ENCODE measurements at regions not wholly inside any gene's neighbourhood (a gene's known extent, or its start where the extent isn't known, plus 50 kb on each side); places are given as distances from the start of the nearest gene placed in this dataset.
"Not testable (repeated sequence)": the region's sequence is repeated elsewhere in the genome, so short reads cannot be mapped to it uniquely, and the experiment has no call there.

DNA sequence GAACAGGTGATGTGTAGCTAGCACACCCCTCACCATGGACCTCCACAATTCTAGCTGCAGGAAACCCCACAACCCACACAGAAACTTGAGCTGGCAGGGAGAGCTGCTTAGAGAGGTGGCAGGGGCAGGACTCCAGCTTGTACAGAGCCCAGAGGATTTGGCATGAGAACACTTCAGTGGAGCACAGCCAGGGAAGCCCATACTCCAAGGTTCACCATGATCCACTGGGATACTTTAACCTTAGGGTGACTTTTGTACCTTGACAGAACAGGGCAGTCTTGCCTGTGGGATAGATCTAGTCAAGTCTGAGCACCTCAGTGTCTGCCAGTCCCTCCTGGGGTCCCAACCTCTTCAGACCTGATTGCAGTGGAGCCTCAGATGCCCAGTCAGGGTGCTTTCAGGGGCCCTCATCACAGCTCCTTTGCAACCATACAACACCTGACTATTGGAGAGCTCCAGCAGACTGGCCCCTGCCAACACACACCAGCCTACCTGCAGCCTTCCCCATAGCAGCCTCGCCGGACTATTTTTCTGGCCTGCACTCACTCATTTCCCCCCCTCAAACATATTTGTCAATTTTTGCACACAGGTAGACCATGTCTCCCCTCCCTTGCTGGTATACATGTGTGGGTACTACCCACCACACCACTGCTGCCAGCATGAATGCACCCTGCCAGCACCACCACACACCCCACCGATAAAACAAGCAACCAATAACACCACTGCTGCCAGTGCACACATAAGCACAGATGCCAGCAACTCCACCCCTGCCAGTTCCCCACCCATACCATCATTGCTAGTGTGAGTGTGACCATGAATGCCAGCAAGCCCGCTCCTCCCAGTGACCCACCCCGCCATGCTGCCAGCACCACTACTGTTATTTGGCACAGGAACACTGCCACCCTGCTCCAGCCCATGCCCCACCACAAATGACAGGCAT is 56.0 kb upstream of the CDX4 start:
- H3K9me3 ChIP-seq, result no peaks in the 10 kb centered on the region
- in situ Hi-C loops (cut with MboI; ENCODE audit: low sequenced_read_pairs), result no loop called here

DNA sequence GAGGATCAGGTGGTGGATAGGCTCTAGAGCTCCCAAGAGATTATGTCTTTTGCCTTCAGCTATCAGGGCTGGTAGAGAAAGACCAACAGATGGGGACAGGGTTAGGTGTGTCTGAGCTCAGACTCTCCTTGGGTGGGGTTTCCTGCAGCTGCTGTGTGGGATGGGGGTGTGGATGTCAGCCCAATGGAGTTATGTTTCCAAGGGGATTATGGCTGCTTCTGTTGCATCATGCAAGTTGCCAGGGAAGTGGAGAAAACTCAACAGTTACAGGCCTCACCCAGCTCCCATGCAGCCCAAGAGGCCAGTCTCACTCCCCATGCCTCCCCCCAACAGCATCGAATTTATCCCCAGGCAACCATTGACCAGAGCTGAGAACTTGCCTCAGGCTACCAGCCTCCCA is 80.2 kb upstream of the CDX4 start:
- H3K4me1 ChIP-seq, result no peaks in the 10 kb centered on the region
- in situ Hi-C loops (cut with MboI; ENCODE audit: low sequenced_read_pairs), result no loop called here
- no peaks in the 10 kb centered on the region for H3K9me3 ChIP-seq
- no peaks in the 10 kb centered on the region for H3K27me3 ChIP-seq (ENCODE audit: low read depth)
- DNase-seq (ENCODE audit: low spot score in 2 of 2), result no peak
- H3K36me3 ChIP-seq (replicated peaks), result no peaks in the 10 kb centered on the region
- no peak overlapping the region for H3K4me3 ChIP-seq

More for the DNA sequence above, 56.0 kb upstream of the CDX4 start:
- no peak for DNase-seq (ENCODE audit: low spot score in 2 of 2)
- H3K36me3 ChIP-seq (replicated peaks), result no peaks in the 10 kb centered on the region
- no peak overlapping the region for H3K4me3 ChIP-seq
- no peaks in the 10 kb centered on the region for H3K27me3 ChIP-seq (ENCODE audit: low read depth)
- H3K4me1 ChIP-seq, result no peaks in the 10 kb centered on the region

DNA sequence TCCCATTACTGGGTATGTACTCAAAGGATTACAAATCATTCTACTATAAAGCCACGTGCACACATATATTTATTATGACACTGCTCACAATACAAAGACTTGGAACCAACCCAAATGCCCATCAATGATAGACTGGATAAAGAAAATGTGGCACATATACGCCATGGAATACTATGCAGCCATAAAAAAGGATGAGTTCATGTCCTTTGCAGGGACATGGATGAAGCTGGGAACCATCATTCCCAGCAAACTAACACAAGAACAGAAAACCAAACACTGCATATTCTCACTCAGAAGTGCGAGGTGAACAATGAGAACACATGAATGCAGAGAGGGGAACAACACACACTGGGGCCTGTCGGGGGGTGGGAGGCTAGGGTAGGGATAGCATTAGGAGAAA is 89.6 kb upstream of the CDX4 start:
- H3K36me3 ChIP-seq (replicated peaks); H3K4me1 ChIP-seq; H3K4me3 ChIP-seq; in situ Hi-C loops (cut with MboI; ENCODE audit: low sequenced_read_pairs); H3K9me3 ChIP-seq; DNase-seq (ENCODE audit: low spot score in 2 of 2); H3K27me3 ChIP-seq (ENCODE audit: low read depth): not testable (repeated sequence)

DNA sequence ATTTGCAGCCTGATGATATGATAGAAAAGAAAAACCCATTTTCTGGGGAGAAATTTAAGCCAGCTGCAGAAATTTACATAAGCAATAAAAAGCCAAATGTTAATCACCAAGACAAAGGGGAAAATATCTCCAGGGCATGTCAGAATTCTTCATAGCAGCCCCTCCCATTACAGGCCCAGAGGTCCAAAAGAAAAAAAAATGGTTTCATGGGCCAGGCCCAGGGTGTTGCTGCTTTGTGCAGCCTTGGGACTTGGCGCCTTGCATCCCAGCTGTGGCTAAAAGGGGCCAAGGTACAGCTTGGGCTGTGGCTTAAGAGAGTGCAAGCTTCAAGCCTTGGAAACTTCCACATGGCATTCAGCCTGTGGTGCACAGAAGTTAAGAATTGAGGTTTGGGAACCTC is 97.9 kb upstream of the CDX4 start:
- Histone ChIP-seq H3K9me3 (no peaks in the 10 kb centered on the region), H3K27me3 (ENCODE audit: low read depth) (no peaks in the 10 kb centered on the region; the same call in 1 of the 2 replicates), H3K36me3 (replicated peaks) (no peaks in the 10 kb centered on the region), H3K4me1 (no peaks in the 10 kb centered on the region), H3K4me3 (no peak overlapping the region)
- no peak for DNase-seq (ENCODE audit: low spot score in 2 of 2)
- in situ Hi-C loops (cut with MboI; ENCODE audit: low sequenced_read_pairs), result loop anchor here (25.0 kb wide), 1 partner anchor 112 kb away; no protein-coding TSS in a partner anchor

- no peak for DNase-seq (ENCODE audit: low spot score in 2 of 2)
- no peaks in the 10 kb centered on the region for H3K4me1 ChIP-seq
- in situ Hi-C loops (cut with MboI; ENCODE audit: low sequenced_read_pairs), result loop anchor here (25.0 kb wide), 1 partner anchor 100 kb away; no protein-coding TSS in a partner anchor
- no peak overlapping the region for H3K4me3 ChIP-seq
- no peaks in the 10 kb centered on the region for H3K9me3 ChIP-seq
- no peaks in the 10 kb centered on the region for H3K36me3 ChIP-seq (replicated peaks)
- no peaks in the 10 kb centered on the region for H3K27me3 ChIP-seq (ENCODE audit: low read depth)
Observed at GRCh38 chrX:73337366-73337765, 109.5 kb upstream of the CDX4 start.

- H3K4me1 ChIP-seq, result no peaks in the 10 kb centered on the region
- DNase-seq (ENCODE audit: low spot score in 2 of 2), result peak; percentile 13 to 55
- no peaks in the 10 kb centered on the region for H3K9me3 ChIP-seq
- in situ Hi-C loops (cut with MboI; ENCODE audit: low sequenced_read_pairs), result no loop called here
- H3K27me3 ChIP-seq (ENCODE audit: low read depth), result no peaks in the 10 kb centered on the region
- no peak overlapping the region for H3K4me3 ChIP-seq
- no peaks in the 10 kb centered on the region for H3K36me3 ChIP-seq (replicated peaks)
Observed at GRCh38 chrX:73289039-73289438, 74.4 kb upstream of the NAP1L2 start.

DNA sequence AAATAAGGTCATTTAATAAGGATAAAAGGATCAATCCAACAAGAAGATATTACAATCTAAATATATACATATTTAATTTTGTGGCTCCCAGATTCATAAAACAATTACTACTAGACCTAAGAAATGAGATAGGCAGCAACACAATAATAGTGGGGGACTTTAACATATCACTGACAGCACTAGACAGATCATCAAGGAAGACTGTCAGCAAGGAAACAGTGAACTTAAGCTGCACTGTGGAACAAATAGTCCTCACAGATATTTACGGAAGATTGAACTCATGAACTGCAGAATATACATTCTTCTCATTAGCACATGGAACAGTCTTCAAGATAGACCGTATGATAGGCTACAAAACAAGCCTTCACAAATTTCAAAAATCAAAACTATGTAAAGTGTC is 56.1 kb upstream of the NAP1L2 start:
- no peaks in the 10 kb centered on the region for H3K9me3 ChIP-seq
- in situ Hi-C loops (cut with MboI; ENCODE audit: low sequenced_read_pairs), result no loop called here
- H3K4me3 ChIP-seq, result no peak overlapping the region
- DNase-seq (ENCODE audit: low spot score in 2 of 2), result no peak
- no peaks in the 10 kb centered on the region for H3K4me1 ChIP-seq
- H3K36me3 ChIP-seq (replicated peaks), result no peaks in the 10 kb centered on the region
- H3K27me3 ChIP-seq (ENCODE audit: low read depth), result no peaks in the 10 kb centered on the region

DNA sequence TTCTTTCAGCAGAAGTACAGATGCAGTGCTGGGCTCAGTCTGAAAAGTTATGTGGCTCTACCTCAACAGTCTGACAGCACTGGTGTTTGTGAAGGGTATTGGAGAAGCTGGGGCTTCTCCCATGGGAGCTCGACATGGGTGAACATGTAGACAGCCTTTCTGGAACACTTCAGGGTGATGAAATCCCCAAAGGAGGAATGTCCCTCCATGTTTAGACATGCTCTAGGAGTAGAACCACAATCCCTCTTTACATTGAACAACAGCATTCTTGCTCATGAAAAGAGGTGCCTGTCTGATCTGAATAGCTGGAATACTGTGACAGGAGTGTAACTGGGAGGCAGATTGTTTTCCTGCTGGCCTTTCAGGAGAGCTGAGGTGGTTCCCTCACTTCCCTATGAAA is 53.8 kb upstream of the NAP1L2 start:
- in situ Hi-C loops (cut with MboI; ENCODE audit: low sequenced_read_pairs), result no loop called here
- no peaks in the 10 kb centered on the region for H3K36me3 ChIP-seq (replicated peaks)
- DNase-seq (ENCODE audit: low spot score in 2 of 2), result no peak
- H3K4me1 ChIP-seq, result no peaks in the 10 kb centered on the region
- H3K27me3 ChIP-seq (ENCODE audit: low read depth), result no peaks in the 10 kb centered on the region
- no peaks in the 10 kb centered on the region for H3K9me3 ChIP-seq
- no peak overlapping the region for H3K4me3 ChIP-seq

- DNase-seq (ENCODE audit: low spot score in 2 of 2), result no peak
- Histone ChIP-seq H3K27me3 (ENCODE audit: low read depth) (no peaks in the 10 kb centered on the region), H3K4me3 (no peak overlapping the region), H3K4me1 (no peaks in the 10 kb centered on the region), H3K36me3 (replicated peaks) (no peaks in the 10 kb centered on the region), H3K9me3 (no peaks in the 10 kb centered on the region)
- in situ Hi-C loops (cut with MboI; ENCODE audit: low sequenced_read_pairs), result no loop called here
Observed at GRCh38 chrX:73267979-73268378, 53.3 kb upstream of the NAP1L2 start.

DNA sequence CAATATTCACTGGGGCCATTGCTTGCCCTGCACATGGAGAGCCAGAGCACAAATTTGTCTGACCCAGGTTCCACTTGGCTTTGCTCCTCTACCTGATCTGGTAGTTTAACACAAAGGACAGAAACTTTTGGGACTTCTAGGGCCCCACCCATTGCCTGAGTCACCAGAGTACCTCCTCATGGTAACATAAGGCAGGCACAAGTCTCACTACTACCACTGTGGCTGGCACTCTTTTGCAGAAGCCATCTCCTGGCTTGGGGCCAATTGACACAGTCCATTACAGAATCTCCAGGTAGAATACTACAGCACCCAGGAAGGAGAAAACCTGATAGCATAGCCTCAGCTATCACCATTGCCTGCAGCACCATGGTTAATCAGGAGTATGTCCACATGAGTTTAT is 52.6 kb upstream of the NAP1L2 start:
- in situ Hi-C loops (cut with MboI; ENCODE audit: low sequenced_read_pairs), result no loop called here
- Histone ChIP-seq H3K4me3 (no peak overlapping the region), H3K36me3 (replicated peaks) (no peaks in the 10 kb centered on the region), H3K27me3 (ENCODE audit: low read depth) (no peaks in the 10 kb centered on the region), H3K9me3 (no peaks in the 10 kb centered on the region), H3K4me1 (no peaks in the 10 kb centered on the region)
- DNase-seq (ENCODE audit: low spot score in 2 of 2), result no peak

DNA sequence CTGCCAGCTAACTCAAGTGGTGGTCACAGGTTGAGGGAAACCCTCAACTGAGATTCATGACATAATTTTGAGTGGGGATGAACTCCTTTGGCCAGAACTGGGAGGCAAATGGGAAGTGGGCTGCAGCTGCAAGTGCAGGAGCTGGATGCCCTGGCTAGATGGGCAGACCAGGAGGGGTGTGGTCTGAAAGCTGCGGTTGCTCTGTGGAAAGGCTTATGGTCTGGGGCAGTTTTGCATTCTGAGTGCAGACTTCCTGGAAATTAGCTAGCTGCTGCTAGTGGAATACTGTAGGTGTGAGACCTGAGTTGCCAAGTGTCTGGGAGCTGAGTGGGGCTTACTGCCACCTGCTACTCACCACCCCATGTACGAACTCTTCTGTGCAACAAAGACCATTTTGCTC is 52.1 kb upstream of the NAP1L2 start:
- H3K4me3 ChIP-seq, result no peak overlapping the region

More for the DNA sequence above, 52.1 kb upstream of the NAP1L2 start:
- H3K36me3 ChIP-seq (replicated peaks), result no peaks in the 10 kb centered on the region
- no peaks in the 10 kb centered on the region for H3K4me1 ChIP-seq
- in situ Hi-C loops (cut with MboI; ENCODE audit: low sequenced_read_pairs), result no loop called here
- H3K27me3 ChIP-seq (ENCODE audit: low read depth), result no peaks in the 10 kb centered on the region
- no peak for DNase-seq (ENCODE audit: low spot score in 2 of 2)
- H3K9me3 ChIP-seq, result no peaks in the 10 kb centered on the region
